ENCODE measurements at regions not wholly inside any gene's neighbourhood (a gene's known extent, or its start where the extent isn't known, plus 50 kb on each side); places are given as distances from the start of the nearest gene placed in this dataset.

DNA sequence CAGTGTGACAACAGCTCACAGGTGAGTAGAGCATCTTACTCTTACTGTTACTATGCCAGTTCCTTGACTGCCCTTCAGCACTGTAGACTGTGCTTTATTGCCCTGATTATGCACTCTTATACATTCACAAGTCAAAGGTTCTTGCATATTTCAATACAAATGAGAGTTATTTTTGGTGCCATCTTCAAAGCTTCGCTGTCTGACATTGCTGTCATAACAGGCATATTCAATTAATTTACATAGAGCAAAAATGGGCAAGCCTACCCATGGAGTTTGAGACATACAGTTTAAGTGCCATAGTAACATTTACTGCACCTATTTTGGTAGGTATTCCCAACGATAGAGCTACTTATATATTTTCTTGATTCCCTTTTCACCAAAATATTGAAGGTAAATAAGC lies 107.5 kb upstream of the CNTN1 start:
- Histone ChIP-seq H3K4me1 (no peaks in the 10 kb centered on the region), H3K36me3 (no peaks in the 10 kb centered on the region), H3K27ac (no peak overlapping the region), H3K4me3 (no peak overlapping the region), H3K9me3 (peaks cover 0 to 10% (median 0%) of the 10 kb centered on the region in 12 donors), H3K27me3 (no peaks in the 10 kb centered on the region)
- no peak for ATAC-seq
- intact Hi-C loops (cut with DNase I), result no loop called here
- 41 to 62% (median 51%) methylated on average over 2 of the region's 2 CpGs for WGBS, 4 donors
- no peak for DNase-seq
- TF ChIP-seq, protein P1, sequence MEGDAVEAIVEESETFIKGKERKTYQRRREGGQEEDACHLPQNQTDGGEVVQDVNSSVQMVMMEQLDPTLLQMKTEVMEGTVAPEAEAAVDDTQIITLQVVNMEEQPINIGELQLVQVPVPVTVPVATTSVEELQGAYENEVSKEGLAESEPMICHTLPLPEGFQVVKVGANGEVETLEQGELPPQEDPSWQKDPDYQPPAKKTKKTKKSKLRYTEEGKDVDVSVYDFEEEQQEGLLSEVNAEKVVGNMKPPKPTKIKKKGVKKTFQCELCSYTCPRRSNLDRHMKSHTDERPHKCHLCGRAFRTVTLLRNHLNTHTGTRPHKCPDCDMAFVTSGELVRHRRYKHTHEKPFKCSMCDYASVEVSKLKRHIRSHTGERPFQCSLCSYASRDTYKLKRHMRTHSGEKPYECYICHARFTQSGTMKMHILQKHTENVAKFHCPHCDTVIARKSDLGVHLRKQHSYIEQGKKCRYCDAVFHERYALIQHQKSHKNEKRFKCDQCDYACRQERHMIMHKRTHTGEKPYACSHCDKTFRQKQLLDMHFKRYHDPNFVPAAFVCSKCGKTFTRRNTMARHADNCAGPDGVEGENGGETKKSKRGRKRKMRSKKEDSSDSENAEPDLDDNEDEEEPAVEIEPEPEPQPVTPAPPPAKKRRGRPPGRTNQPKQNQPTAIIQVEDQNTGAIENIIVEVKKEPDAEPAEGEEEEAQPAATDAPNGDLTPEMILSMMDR (IDR thresholded peaks at IDR 0.05), result no peak
- TF ChIP-seq POLR2A (IDR thresholded peaks at IDR 0.05), result no peak

DNA sequence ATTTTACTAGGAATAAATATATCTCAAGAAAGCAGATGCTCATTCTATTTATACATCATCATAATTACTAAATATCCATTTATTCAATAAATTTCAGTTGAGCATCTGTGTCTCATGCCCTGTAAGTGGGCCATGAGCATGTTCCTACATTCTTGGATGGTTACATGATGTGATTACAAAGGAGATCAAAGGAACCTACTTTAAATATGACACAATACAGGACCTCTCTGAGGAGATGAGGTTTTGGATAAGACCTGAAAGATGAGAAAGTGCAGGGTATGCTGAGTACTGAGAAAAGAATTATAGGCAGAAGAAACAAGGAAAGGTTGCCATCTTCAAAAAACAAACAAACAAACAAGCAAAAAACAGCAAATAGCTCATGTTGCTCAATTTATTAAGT lies 105.4 kb upstream of the CNTN1 start:
- intact Hi-C loops (cut with DNase I), result no loop called here
- ATAC-seq (no peak), DNase-seq (no peak)
- Histone ChIP-seq H3K27me3 (no peaks in the 10 kb centered on the region), H3K36me3 (no peaks in the 10 kb centered on the region), H3K4me3 (no peak overlapping the region), H3K27ac (no peak overlapping the region), H3K9me3 (peaks cover 0 to 15% (median 0%) of the 10 kb centered on the region in 12 donors), H3K4me1 (no peaks in the 10 kb centered on the region)
- TF ChIP-seq POLR2A (IDR thresholded peaks at IDR 0.05), result no peak
- TF ChIP-seq, protein P1 (IDR thresholded peaks at IDR 0.05), result no peak

DNA sequence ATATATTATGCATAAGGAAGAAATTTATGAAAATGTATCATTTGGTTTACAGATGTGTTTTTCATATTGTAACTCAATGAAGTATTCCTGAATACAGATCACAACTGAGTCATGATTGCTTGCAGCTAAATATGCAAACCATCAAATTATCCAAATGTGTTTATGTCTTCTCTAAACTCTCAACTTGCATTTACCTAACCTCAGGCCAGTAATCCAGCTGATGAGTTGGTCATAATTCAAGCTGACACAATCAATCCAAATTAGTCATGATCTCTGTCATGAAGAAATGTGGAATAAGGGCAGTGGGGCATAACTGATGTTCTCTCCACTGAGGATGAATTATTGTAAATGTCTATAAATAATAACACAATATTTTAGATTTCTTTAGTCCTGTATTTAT lies 104.8 kb upstream of the CNTN1 start:
- Histone ChIP-seq H3K27me3 (no peaks in the 10 kb centered on the region), H3K9me3 (peaks cover 0 to 15% (median 0%) of the 10 kb centered on the region in 12 donors), H3K4me1 (no peaks in the 10 kb centered on the region), H3K4me3 (no peak overlapping the region), H3K27ac (no peak overlapping the region), H3K36me3 (no peaks in the 10 kb centered on the region)
- intact Hi-C loops (cut with DNase I), result no loop called here
- TF ChIP-seq, protein P1 (IDR thresholded peaks at IDR 0.05), result no peak
- TF ChIP-seq POLR2A (IDR thresholded peaks at IDR 0.05), result no peak
- no peak for ATAC-seq
- DNase-seq, result no peak

DNA sequence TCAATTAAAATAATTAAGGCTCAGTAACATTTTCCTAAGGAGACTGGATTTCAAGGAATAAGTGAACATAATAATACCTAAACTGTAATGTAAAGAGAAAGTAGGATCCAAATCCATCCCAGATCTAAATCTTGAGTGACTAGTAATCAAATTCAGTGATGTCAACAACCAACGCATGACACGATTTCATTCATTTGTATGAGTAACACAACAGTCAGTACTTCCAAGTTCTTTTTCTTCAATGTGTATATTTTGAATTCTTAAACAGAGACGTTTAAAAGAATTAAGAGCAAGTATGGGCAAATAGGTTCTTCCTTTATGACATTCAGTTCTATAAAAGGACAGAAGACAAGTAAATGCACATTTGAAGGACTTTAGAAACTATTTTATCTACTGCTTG lies 104.3 kb upstream of the CNTN1 start:
- intact Hi-C loops (cut with DNase I), result no loop called here

More for the DNA sequence above, 104.3 kb upstream of the CNTN1 start:
- H3K4me3 ChIP-seq, result no peak overlapping the region
- no peak for ATAC-seq
- 78 to 86% (median 83%) methylated on average over 3 of the region's 3 CpGs for WGBS, 4 donors
- TF ChIP-seq, protein P1 (IDR thresholded peaks at IDR 0.05), result no peak
- no peak for TF ChIP-seq POLR2A (IDR thresholded peaks at IDR 0.05)
- peaks cover 0 to 15% (median 0%) of the 10 kb centered on the region in 12 donors for H3K9me3 ChIP-seq
- H3K27me3 ChIP-seq, result no peaks in the 10 kb centered on the region
- no peaks in the 10 kb centered on the region for H3K36me3 ChIP-seq
- no peak for DNase-seq
- no peak overlapping the region for H3K27ac ChIP-seq
- H3K4me1 ChIP-seq, result no peaks in the 10 kb centered on the region
